ENCODE measurements at regions not wholly inside any gene's neighbourhood (a gene's known extent, or its start where the extent isn't known, plus 50 kb on each side); places are given as distances from the start of the nearest gene placed in this dataset.
A peak's percentile ranks its signal among the peaks of the same experiment; 100 is the strongest.

DNA sequence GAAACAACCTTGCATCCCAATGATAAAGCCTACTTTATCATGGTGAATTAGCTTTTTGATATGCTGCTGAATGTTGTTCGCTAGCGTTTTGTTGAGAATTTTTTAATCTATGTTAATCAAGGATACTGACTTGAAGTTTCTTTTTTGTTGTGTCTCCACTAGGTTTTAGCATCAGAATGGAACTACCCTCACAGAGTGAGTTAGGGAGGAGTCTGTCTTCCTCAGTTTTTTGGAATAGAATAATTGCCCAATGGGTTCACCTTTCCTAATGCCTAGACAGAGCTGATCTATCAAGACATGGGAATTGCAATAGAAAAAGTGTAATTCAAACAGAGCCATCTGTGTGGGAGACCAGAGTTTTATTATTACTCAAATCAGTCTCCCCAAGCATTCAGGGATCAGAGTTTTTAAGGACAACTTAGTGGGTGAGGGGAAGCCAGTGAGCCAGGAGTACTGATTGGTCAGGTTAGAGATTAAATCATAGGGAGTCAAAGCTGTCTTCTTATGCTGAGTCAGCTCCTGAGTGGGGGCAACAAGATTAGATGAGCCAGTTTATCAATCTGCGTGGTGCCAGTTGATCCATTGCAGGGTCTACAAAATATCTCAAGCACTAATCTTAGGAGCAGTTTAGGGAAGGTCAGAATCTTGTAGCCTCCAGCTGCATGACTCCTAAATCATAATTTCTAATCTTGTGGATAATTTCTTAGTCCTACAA, 237.4 kb upstream of the PPP2R3A start:
- DNase-seq (ENCODE audit: extremely low read depth, insufficient read length), result no peak

DNA sequence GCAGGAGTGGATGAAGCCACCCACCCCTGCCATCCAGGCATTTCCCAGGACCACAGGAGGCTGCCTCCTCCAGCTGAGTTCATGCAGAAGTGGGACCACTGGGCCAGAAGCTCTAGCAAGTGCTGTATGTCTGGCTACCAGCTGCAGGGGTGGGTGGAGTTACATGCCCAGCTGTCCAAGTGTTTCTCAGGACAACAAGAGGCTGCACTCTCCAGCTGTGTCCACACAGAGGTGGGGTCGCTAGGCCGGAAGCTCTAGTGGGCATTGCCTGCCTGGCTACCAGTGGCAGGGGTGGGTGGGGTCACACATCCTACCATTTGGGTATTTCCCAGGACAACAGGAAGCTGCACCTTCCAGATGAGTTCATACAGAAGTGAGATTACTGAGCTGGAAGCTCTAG, 234.0 kb upstream of the PPP2R3A start:
- H3K36me3 ChIP-seq (ENCODE audit: control insufficient read depth, insufficient read depth, low read length), result no peaks in the 10 kb centered on the region
- no peak for DNase-seq (ENCODE audit: extremely low read depth, insufficient read length)
- TF ChIP-seq, protein P1, sequence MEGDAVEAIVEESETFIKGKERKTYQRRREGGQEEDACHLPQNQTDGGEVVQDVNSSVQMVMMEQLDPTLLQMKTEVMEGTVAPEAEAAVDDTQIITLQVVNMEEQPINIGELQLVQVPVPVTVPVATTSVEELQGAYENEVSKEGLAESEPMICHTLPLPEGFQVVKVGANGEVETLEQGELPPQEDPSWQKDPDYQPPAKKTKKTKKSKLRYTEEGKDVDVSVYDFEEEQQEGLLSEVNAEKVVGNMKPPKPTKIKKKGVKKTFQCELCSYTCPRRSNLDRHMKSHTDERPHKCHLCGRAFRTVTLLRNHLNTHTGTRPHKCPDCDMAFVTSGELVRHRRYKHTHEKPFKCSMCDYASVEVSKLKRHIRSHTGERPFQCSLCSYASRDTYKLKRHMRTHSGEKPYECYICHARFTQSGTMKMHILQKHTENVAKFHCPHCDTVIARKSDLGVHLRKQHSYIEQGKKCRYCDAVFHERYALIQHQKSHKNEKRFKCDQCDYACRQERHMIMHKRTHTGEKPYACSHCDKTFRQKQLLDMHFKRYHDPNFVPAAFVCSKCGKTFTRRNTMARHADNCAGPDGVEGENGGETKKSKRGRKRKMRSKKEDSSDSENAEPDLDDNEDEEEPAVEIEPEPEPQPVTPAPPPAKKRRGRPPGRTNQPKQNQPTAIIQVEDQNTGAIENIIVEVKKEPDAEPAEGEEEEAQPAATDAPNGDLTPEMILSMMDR (IDR thresholded peaks at IDR 0.05; ENCODE audit: insufficient read depth, low read length, poor library complexity, severe bottlenecking), result no peak
- H3K4me3 ChIP-seq (replicated peaks; ENCODE audit: low read depth, low read length), result no peak overlapping the region
- no peaks in the 10 kb centered on the region for H3K27me3 ChIP-seq (replicated peaks; ENCODE audit: control insufficient read depth, insufficient read depth, low read length)

More for the DNA sequence above, 237.4 kb upstream of the PPP2R3A start:
- H3K4me3 ChIP-seq (replicated peaks; ENCODE audit: low read depth, low read length), result no peak overlapping the region
- no peaks in the 10 kb centered on the region for H3K36me3 ChIP-seq (ENCODE audit: control insufficient read depth, insufficient read depth, low read length)
- TF ChIP-seq, protein P1 (IDR thresholded peaks at IDR 0.05; ENCODE audit: insufficient read depth, low read length, poor library complexity, severe bottlenecking), result no peak
- H3K27me3 ChIP-seq (replicated peaks; ENCODE audit: control insufficient read depth, insufficient read depth, low read length), result no peaks in the 10 kb centered on the region

DNA sequence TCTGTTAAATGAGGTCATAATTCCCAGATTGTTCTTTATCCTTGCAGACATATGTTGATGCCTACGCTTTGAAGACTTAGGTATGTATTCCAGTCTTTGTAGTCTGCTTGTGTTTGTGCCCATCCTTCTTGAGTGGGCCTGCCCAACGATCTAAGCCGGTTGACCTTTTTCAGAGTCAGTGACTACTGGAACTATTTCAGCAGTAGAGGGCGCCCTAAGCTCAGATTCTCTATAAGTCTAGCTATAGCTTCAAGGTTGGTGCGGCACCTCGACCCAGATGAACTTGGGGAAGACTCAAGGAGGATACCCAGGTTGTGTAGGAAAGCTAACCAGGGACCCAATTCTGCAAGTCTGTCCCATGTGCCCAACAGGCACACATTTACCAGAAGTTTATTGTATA, 228.8 kb upstream of the PPP2R3A start:
- TF ChIP-seq, protein P1 (IDR thresholded peaks at IDR 0.05; ENCODE audit: insufficient read depth, low read length, poor library complexity, severe bottlenecking), result peak; percentile 45
- H3K27me3 ChIP-seq (replicated peaks; ENCODE audit: control insufficient read depth, insufficient read depth, low read length), result 0 out of 2 replicates have a peak, but pooled peaks cover 1% of the 10 kb centered on the region
- H3K36me3 ChIP-seq (ENCODE audit: control insufficient read depth, insufficient read depth, low read length), result no peaks in the 10 kb centered on the region
- no peak overlapping the region for H3K4me3 ChIP-seq (replicated peaks; ENCODE audit: low read depth, low read length)
- no peak for DNase-seq (ENCODE audit: extremely low read depth, insufficient read length)

DNA sequence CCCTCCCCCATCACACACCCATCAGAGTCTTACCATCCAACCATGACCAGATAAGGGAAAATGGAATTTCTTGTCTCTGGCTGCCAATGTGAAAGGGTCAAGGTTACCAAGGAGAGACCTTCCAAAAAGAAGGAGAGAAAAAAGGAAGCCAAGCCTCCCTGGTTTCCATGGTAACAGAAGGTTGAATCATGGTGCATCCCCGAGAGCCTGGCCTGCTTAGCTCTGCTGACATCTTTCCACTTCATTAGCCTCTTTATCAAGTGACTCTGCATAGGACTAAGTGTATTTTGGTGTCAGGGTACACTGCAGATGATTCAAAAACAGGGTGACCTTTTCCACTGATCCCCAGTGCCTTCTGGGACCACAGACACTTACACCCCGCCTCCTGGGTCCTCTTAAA, 225.7 kb upstream of the PPP2R3A start:
- TF ChIP-seq, protein P1 (IDR thresholded peaks at IDR 0.05; ENCODE audit: insufficient read depth, low read length, poor library complexity, severe bottlenecking), result no peak
- Histone ChIP-seq H3K4me3 (replicated peaks; ENCODE audit: low read depth, low read length) (no peak overlapping the region), H3K36me3 (ENCODE audit: control insufficient read depth, insufficient read depth, low read length) (no peaks in the 10 kb centered on the region), H3K27me3 (replicated peaks; ENCODE audit: control insufficient read depth, insufficient read depth, low read length) (0 out of 2 replicates have a peak, but pooled peaks cover 1% of the 10 kb centered on the region)
- DNase-seq (ENCODE audit: extremely low read depth, insufficient read length), result no peak

DNA sequence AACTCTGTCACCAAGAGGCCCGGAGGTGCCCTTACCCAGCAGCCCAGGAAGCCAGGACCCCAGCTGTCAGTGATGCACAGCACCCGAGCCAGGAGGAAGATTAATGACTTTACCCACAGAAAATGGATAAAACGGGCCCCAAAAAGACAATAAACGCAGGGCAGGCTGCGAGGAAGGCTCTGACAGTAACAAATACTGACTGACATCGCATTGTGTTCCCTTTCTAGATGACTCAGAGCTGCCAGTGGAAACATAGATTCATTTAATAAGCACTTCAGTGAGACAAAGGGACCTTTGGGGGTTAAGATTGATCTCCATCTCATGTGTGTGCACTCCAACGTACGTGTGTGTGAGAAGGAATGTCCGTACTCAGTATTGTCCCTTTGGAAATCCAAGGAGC, 225.3 kb upstream of the PPP2R3A start:
- Histone ChIP-seq H3K4me3 (replicated peaks; ENCODE audit: low read depth, low read length) (no peak overlapping the region), H3K36me3 (ENCODE audit: control insufficient read depth, insufficient read depth, low read length) (no peaks in the 10 kb centered on the region), H3K27me3 (replicated peaks; ENCODE audit: control insufficient read depth, insufficient read depth, low read length) (0 out of 2 replicates have a peak, but pooled peaks cover 1% of the 10 kb centered on the region)
- no peak for DNase-seq (ENCODE audit: extremely low read depth, insufficient read length)
- TF ChIP-seq, protein P1 (IDR thresholded peaks at IDR 0.05; ENCODE audit: insufficient read depth, low read length, poor library complexity, severe bottlenecking), result no peak

Data from GM06990 (cell line).